Left ventricle myocardium inferior (tissue), 1 donor: ENCODE measurements at regions not wholly inside any gene's neighbourhood (a gene's known extent, or its start where the extent isn't known, plus 50 kb on each side); places are given as distances from the start of the nearest gene placed in this dataset.
"Not testable (repeated sequence)": the region's sequence is repeated elsewhere in the genome, so short reads cannot be mapped to it uniquely, and the experiment has no call there.

Experiments used
- DNase-seq: peaks from one replicate; pipeline ENCODE4 v3.0.0-alpha.2; 2020
- H3K27ac ChIP-seq: fragments of 200-600 bp; replicated peaks from 2 replicates; pipeline ENCODE4 v1.8.0; 2021
- H3K27me3 ChIP-seq: fragments of 200-600 bp; 2 replicates; pipeline ENCODE4 v1.8.0; 2021; ENCODE audit warnings: low read depth
- H3K36me3 ChIP-seq: fragments of 200-600 bp; 2 replicates; pipeline ENCODE4 v1.8.0; 2021
- H3K4me1 ChIP-seq: fragments of 200-600 bp; 2 replicates; pipeline ENCODE4 v1.8.0; 2021
- H3K4me3 ChIP-seq: fragments of 200-600 bp; 2 replicates; pipeline ENCODE4 v1.8.0; 2021; ENCODE audit warnings: mild to moderate bottlenecking, moderate library complexity
- H3K9me3 ChIP-seq: fragments of 200-600 bp; replicated peaks from 2 replicates; pipeline ENCODE4 v1.8.0; 2021
- CTCF ChIP-seq: fragments of 200-600 bp; IDR thresholded peaks from 2 replicates; pipeline ENCODE4 v1.8.0; 2021; ENCODE audit warnings: antibody characterized with exemption, mild to moderate bottlenecking, borderline replicate concordance
- intact Hi-C: fragments of 100-400 bp; cut with micrococcal nuclease; formaldehyde crosslinking; loops from one replicate; pipeline ENCODE4 v1.11.0; 2022
- donor health status: DM: no; HTN: yes; CAD: no; lungs with severe emphysema.

DNA sequence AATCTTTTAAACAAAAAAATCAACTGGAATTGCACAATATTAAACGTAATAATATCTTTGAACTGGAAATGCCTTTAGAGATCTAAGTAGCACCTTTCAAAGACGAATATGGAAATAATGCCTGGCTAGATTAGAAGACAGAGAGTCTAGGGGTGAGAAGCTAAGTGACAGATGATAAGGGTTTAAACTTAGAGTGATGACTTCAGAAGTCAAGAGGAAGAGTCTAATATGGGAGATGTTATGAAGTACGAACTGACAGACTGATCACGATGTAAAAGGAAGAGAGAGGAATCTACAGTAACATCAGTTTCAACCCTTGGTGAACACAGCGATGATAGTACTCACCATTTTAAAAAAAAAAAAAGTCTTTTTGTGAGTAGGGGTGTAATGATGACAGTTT is 57.9 kb downstream of the HINT1 start:
- no peak overlapping the region for H3K27ac ChIP-seq
- intact Hi-C loops: no loop called here
- no peaks in the 10 kb centered on the region for H3K4me1 ChIP-seq
- H3K4me3 ChIP-seq: no peak overlapping the region
- DNase-seq: no peak
- no peak for TF ChIP-seq CTCF
- no peaks in the 10 kb centered on the region for H3K36me3 ChIP-seq
- H3K27me3 ChIP-seq: peaks cover 8% of the 10 kb centered on the region
- H3K9me3 ChIP-seq: no peaks in the 10 kb centered on the region

GRCh38 chr5:131104169-131104808 is 60.8 kb downstream of the HINT1 start:
- Histone ChIP-seq H3K4me3 (no peak overlapping the region), H3K27me3 (no peaks in the 10 kb centered on the region), H3K27ac (no peak overlapping the region), H3K36me3 (no peaks in the 10 kb centered on the region), H3K4me1 (no peaks in the 10 kb centered on the region), H3K9me3 (no peaks in the 10 kb centered on the region)
- intact Hi-C loops: no loop called here
- no peak for TF ChIP-seq CTCF
- no peak for DNase-seq

DNA sequence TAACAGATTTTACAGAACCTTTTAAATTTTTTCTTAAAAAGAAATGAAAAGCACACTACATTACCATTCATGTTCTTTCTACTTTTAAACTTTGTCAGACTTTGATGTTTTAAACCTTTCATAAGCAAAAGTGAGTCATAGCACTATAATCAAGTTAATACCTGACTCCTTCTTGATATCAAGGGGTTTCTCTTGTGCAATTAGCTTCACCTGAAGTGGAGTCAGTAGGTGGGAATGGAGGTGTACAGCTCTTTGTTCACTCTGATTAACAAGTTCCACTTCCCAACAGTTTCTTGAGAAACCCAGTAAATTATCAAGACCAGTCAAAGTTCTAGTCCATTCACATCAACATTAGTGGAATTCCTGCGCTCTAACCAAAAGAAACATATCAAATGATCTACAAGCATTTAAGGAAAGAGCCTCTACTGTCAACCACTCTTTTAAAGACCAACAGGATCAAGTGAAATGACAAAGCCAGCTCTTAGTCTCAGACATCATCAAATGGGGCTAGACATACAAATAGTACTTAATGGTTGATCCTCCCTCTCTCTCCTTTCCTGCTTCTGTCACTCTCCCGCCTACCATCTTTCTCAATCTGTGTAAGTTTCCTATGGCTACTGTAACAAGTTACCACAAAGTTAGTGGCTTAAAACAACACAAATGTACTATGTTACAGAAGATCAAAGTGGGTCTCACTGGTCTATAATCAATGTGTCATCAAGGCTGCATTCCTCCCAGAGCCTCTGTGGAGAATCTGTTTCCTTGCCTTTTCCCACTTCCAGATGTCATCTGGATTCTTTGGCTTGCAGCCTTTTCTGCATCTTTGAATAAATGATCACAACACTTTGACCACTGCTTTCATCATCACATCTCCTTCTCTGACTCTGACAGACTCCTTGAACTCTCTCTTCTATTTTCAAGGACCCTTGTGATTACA is 68.0 kb downstream of the HINT1 start:
- Histone ChIP-seq H3K9me3 (peaks cover 20% of the 10 kb centered on the region), H3K4me1 (no peaks in the 10 kb centered on the region), H3K27me3 (peaks cover 11% of the 10 kb centered on the region), H3K36me3 (no peaks in the 10 kb centered on the region), H3K4me3 (no peak overlapping the region), H3K27ac (no peak overlapping the region)
- DNase-seq: no peak
- TF ChIP-seq CTCF: no peak
- intact Hi-C loops: no loop called here

DNA sequence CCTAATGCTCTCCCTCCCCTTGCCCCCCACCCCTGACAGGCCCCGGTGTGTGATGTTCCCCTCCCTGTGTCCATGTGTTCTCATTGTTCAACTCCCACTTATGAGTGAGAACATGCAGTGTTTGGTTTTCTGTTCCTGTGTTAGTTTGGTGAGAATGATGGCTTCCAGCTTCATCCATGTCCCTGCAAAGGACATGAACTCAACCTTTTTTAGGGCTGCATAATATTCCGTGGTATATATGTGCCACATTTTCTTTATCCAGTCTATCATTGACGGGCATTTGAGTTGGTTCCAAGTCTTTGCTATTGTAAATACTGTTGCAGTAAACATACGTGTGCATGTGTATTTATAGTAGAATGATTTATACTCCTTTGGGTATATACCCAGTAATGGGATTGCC is 69.5 kb downstream of the HINT1 start:
- intact Hi-C loops, DNase-seq, H3K4me3 ChIP-seq, H3K27ac ChIP-seq, H3K36me3 ChIP-seq, H3K4me1 ChIP-seq: not testable (repeated sequence)
- Histone ChIP-seq H3K9me3 (peaks cover 20% of the 10 kb centered on the region), H3K27me3 (peaks cover 11% of the 10 kb centered on the region)

DNA sequence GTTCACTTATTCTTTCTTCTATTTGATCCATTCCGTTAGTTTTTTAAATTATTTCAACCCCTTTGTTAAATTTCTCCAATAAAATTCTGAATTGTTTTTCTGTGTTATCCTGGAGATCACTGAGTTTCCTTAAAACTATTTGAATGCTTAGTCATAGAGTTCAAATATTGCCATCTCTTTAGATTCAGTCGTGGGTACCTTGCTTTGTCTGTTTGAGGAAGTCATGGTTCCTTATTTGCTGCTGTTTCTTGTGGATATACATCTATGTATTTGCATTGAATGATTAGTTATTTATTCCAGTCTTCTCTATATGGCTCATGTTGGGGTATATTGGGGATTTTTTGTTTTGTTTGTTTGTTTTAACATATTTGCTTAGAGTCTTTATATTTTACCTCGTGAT is 80.6 kb downstream of the HINT1 start:
- DNase-seq: no peak
- Histone ChIP-seq H3K27ac (no peak overlapping the region), H3K27me3 (no peaks in the 10 kb centered on the region), H3K9me3 (peaks cover 6% of the 10 kb centered on the region), H3K4me1 (no peaks in the 10 kb centered on the region), H3K36me3 (no peaks in the 10 kb centered on the region), H3K4me3 (no peak overlapping the region)
- TF ChIP-seq CTCF: no peak
- intact Hi-C loops: no loop called here
